H1 (cell line): ENCODE measurements at regions not wholly inside any gene's neighbourhood (a gene's known extent, or its start where the extent isn't known, plus 50 kb on each side); places are given as distances from the start of the nearest gene placed in this dataset.

Source experiments
- CTCF ChIA-PET: fragments of 300-600 bp; sonication (Branson Sonifier 250); formaldehyde crosslinking; loops from one replicate; lab custom pipeline; 2021; ENCODE audit not compliant: partially characterized antibody; lab: Charles Lee
- POLR2A ChIA-PET: fragments of 300-600 bp; sonication (Branson Sonifier 250); formaldehyde crosslinking; loops from one replicate; lab custom pipeline; 2021; ENCODE audit warnings: inconsistent platforms; ENCODE audit not compliant: partially characterized antibody; lab: Charles Lee
- DNase-seq, 2 experiments: peaks; one replicate each; pipeline versions ENCODE4 v3.0.0 to v3.0.0-alpha.2; 2010 to 2022; ENCODE audit warnings: low spot score in 2 of 2, low read depth in 1 of 2, mixed read lengths in 1 of 2
- FAIRE-seq: peaks from 2 replicates; lab custom pipeline; 2011; peaks lifted over from hg19 to GRCh38; lab: Jason Lieb, UNC
- H2AFZ ChIP-seq: 2 replicates; pipeline ENCODE4 v1.8.1; 2012; ENCODE audit warnings: low read length, inconsistent platforms
- H2AK5ac ChIP-seq: 2 replicates; pipeline ENCODE4 v1.6.1; 2013; ENCODE audit warnings: low read depth, low read length
- H2BK120ac ChIP-seq: replicated peaks from 2 replicates; pipeline ENCODE3; 2013; ENCODE audit warnings: low read depth, low read length, inconsistent platforms
- H2BK12ac ChIP-seq: 2 replicates; pipeline ENCODE4 v1.6.1; 2013; ENCODE audit warnings: low read depth, low read length
- H2BK15ac ChIP-seq: 2 replicates; pipeline ENCODE4 v1.6.1; 2013; ENCODE audit warnings: low read length
- H2BK20ac ChIP-seq: 2 replicates; pipeline ENCODE4 v1.6.1; 2013; ENCODE audit warnings: low read length
- H2BK5ac ChIP-seq: 2 replicates; pipeline ENCODE4 v1.6.1; 2013; ENCODE audit warnings: low read depth, low read length
- H3K14ac ChIP-seq: 2 replicates; pipeline ENCODE4 v1.6.1; 2013; ENCODE audit warnings: inconsistent platforms; ENCODE audit not compliant: insufficient read length
- H3K18ac ChIP-seq: 2 replicates; pipeline ENCODE4 v1.6.1; 2013; ENCODE audit warnings: low read length; ENCODE audit errors: extremely low read depth
- H3K23ac ChIP-seq: 2 replicates; pipeline ENCODE4 v1.6.1; 2013; ENCODE audit warnings: inconsistent platforms; ENCODE audit not compliant: insufficient read length
- H3K23me2 ChIP-seq: 2 replicates; pipeline ENCODE4 v1.6.1; 2013; ENCODE audit warnings: low read depth, low read length
- H3K27ac ChIP-seq: 2 replicates; pipeline ENCODE4 v1.6.1; 2011; ENCODE audit warnings: low read depth, low read length, inconsistent platforms
- H3K27me3 ChIP-seq, 4 experiments: replicated peaks in 1 of 4; 1 replicate in 1 of 4; 2 replicates in 3 of 4; pipeline versions ENCODE4 v1.6.1 to v1.8.1; 2011 to 2013; ENCODE audit warnings: low read length in 3 of 4, mild to moderate bottlenecking in 3 of 4, inconsistent platforms in 2 of 4, mixed read lengths in 2 of 4, moderate library complexity in 1 of 4; ENCODE audit not compliant: control insufficient read depth in 3 of 4, insufficient read depth in 3 of 4; ENCODE audit errors: extremely low read depth in 1 of 4
- H3K36me3 ChIP-seq, 4 experiments: 2 replicates each; pipeline versions ENCODE4 v1.6.1 to v1.8.1; 2011 to 2013; ENCODE audit warnings: mild to moderate bottlenecking in 4 of 4, low read length in 3 of 4, moderate library complexity in 2 of 4, control low read depth in 1 of 4, inconsistent platforms in 1 of 4; ENCODE audit not compliant: insufficient read depth in 4 of 4, control insufficient read depth in 2 of 4
- H3K4ac ChIP-seq: replicated peaks from 2 replicates; pipeline ENCODE3; 2013; ENCODE audit warnings: low read length, low read depth, mixed read lengths, inconsistent platforms; ENCODE audit not compliant: insufficient read length
- H3K4me1 ChIP-seq, 4 experiments: replicated peaks in 1 of 4; 1 replicate in 1 of 4; 2 replicates in 3 of 4; pipeline versions ENCODE4 v1.6.1 to v1.8.1; 2011 to 2013; ENCODE audit warnings: low read length in 3 of 4, inconsistent platforms in 2 of 4, mixed read lengths in 1 of 4; ENCODE audit not compliant: insufficient read depth in 4 of 4, control insufficient read depth in 3 of 4
- H3K4me2 ChIP-seq, 2 experiments: 2 replicates each; pipeline versions ENCODE4 v1.6.1 to v1.8.1; 2011 to 2013; ENCODE audit warnings: low read depth in 2 of 2, low read length in 2 of 2, control low read depth in 1 of 2, inconsistent platforms in 1 of 2, mild to moderate bottlenecking in 1 of 2; ENCODE audit not compliant: insufficient read depth in 1 of 2
- H3K4me3 ChIP-seq, 4 experiments: fragments of 200-600, 300-600 bp in 1 of 4; sonication (generic), shearing (Covaris generic), sonication (Bioruptor Twin) in 1 of 4; 2 replicates each; pipeline versions ENCODE4 v1.5.1 to v1.8.1; 2011 to 2016; ENCODE audit warnings: low read length in 4 of 4, low read depth in 3 of 4, control low read depth in 2 of 4, inconsistent platforms in 2 of 4, mild to moderate bottlenecking in 2 of 4, mixed read lengths in 1 of 4, moderate library complexity in 1 of 4; ENCODE audit not compliant: insufficient read depth in 2 of 4; ENCODE audit errors: extremely low read depth in 1 of 4
- H3K56ac ChIP-seq: replicated peaks from 2 replicates; pipeline ENCODE3; 2013; ENCODE audit warnings: low read depth, mild to moderate bottlenecking, mixed read lengths, low read length, inconsistent platforms; ENCODE audit not compliant: insufficient read length
- H3K79me1 ChIP-seq: 2 replicates; pipeline ENCODE4 v1.6.1; 2013; ENCODE audit warnings: low read depth, low read length, control low read depth
- H3K79me2 ChIP-seq, 2 experiments: 2 replicates each; pipeline versions ENCODE4 v1.6.1 to v1.8.1; 2012 to 2013; ENCODE audit warnings: low read length in 2 of 2, mild to moderate bottlenecking in 2 of 2, inconsistent platforms in 1 of 2; ENCODE audit not compliant: insufficient read depth in 2 of 2, control insufficient read depth in 1 of 2
- H3K9ac ChIP-seq, 4 experiments: replicated peaks in 1 of 4; 1 replicate in 1 of 4; 2 replicates in 3 of 4; pipeline versions ENCODE4 v1.6.1 to v1.8.1; 2011 to 2013; ENCODE audit warnings: low read depth in 3 of 4, low read length in 3 of 4, control low read depth in 2 of 4, mild to moderate bottlenecking in 2 of 4, moderate library complexity in 2 of 4, inconsistent platforms in 1 of 4; ENCODE audit errors: extremely low read depth in 1 of 4
- H3K9me3 ChIP-seq, 2 experiments: 2 replicates each; pipeline versions ENCODE4 v1.6.1 to v1.8.1; 2012 to 2013; ENCODE audit warnings: mild to moderate bottlenecking in 2 of 2, moderate library complexity in 2 of 2, control low read depth in 1 of 2, inconsistent platforms in 1 of 2, low read depth in 1 of 2, low read length in 1 of 2, mixed read lengths in 1 of 2; ENCODE audit not compliant: insufficient read depth in 2 of 2
- H4K20me1 ChIP-seq, 2 experiments: replicated peaks in 1 of 2; 2 replicates each; pipeline versions ENCODE3 to v1.8.1; 2011 to 2013; ENCODE audit warnings: inconsistent platforms in 2 of 2, low read length in 2 of 2, mild to moderate bottlenecking in 1 of 2; ENCODE audit not compliant: insufficient read depth in 2 of 2, control insufficient read depth in 1 of 2
- H4K5ac ChIP-seq: 2 replicates; pipeline ENCODE4 v1.6.1; 2013; ENCODE audit warnings: low read length, low read depth, mixed read lengths, inconsistent platforms; ENCODE audit not compliant: insufficient read length
- H4K8ac ChIP-seq: 2 replicates; pipeline ENCODE4 v1.8.0; 2013; ENCODE audit warnings: mild to moderate bottlenecking, moderate library complexity, low read length, inconsistent platforms; ENCODE audit not compliant: insufficient read depth; ENCODE audit errors: extremely low read depth
- H4K91ac ChIP-seq: replicated peaks from 2 replicates; pipeline ENCODE3; 2013; ENCODE audit warnings: low read length, mixed read lengths, inconsistent platforms; ENCODE audit not compliant: insufficient read length
- BACH1 ChIP-seq: IDR thresholded peaks from 2 replicates; pipeline ENCODE4 v1.6.1; 2012; ENCODE audit warnings: low read length, improper control_type of control experiment
- BCL11A ChIP-seq, 2 experiments: IDR thresholded peaks; one replicate each; pipeline ENCODE4 v1.6.1; 2011; ENCODE audit warnings: low read depth in 2 of 2, low read length in 2 of 2, mild to moderate bottlenecking in 2 of 2
- CHD1 ChIP-seq: IDR thresholded peaks from 2 replicates; pipeline ENCODE4 v1.6.1; 2012; ENCODE audit warnings: low read depth, low read length, improper control_type of control experiment
- NRF1 ChIP-seq: IDR thresholded peaks from 2 replicates; pipeline ENCODE4 v1.6.1; 2011; ENCODE audit warnings: mild to moderate bottlenecking, low read depth, low read length, improper control_type of control experiment
- POU5F1 ChIP-seq: IDR thresholded peaks from 2 replicates; pipeline ENCODE4 v1.6.1; 2011; ENCODE audit warnings: low read depth, mild to moderate bottlenecking, low read length, moderate library complexity
- SP2 ChIP-seq: IDR thresholded peaks from 2 replicates; pipeline ENCODE4 v1.6.1; 2012; ENCODE audit warnings: mild to moderate bottlenecking, low read length, inconsistent platforms
- SUZ12 ChIP-seq: fragments of 200-600 bp; sonication (generic); IDR thresholded peaks from 2 replicates; pipeline ENCODE4 v1.6.1; 2012; ENCODE audit warnings: mild to moderate bottlenecking, inconsistent platforms, low read length, moderate library complexity, mixed read lengths
- TBP ChIP-seq: IDR thresholded peaks from 2 replicates; pipeline ENCODE4 v1.6.1; 2011; ENCODE audit warnings: low read depth, low read length, improper control_type of control experiment
- WGBS, 2 experiments: shearing (Covaris generic) in 1 of 2; methylation state at CpG; one replicate each; pipeline versions ENCODE4 v1.1.6 to v1.1.7; 2013 to 2015; ENCODE audit warnings: low lambda C conversion rate in 2 of 2, mixed read lengths in 2 of 2, inconsistent platforms in 1 of 2, low coverage in 1 of 2, missing lambda C conversion rate in 1 of 2; ENCODE audit not compliant: insufficient replicate concordance in 2 of 2, insufficient coverage in 1 of 2, insufficient read length in 1 of 2; ENCODE audit errors: extremely low coverage in 1 of 2, missing lambda C conversion rate in 1 of 2; 5-methylcytosine and 5-hydroxymethylcytosine counted together
- TF ChIP-seq, protein P1 (sequence below): IDR thresholded peaks from 2 replicates; pipeline ENCODE4 v1.6.1; 2012; ENCODE audit warnings: low read length, inconsistent platforms

DNA sequence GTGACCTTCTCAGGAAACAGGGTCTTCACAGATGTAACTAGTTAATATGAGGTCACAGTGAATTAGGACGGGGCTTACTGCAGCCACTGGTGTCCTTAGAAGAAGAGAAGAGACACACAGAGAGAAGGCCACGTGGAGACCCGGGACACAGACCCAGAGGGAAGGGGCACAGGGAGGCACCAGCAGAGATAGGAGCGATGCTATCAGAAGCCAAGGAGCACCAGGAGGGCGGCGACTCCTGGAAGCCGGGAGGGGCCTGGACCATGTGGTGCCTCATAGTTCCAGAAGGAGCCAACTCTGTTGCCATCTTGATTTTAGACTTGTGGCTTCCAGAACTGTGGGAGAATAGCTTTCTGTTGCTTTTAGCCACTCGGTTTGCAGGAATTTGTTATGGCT is 505.9 kb downstream of the TCERG1L start:
- Histone ChIP-seq H4K8ac (no peak overlapping the region), H3K4ac (no peak overlapping the region), H2BK120ac (no peak overlapping the region), H3K4me1 (peaks cover 0 to 8% (median 6%) of the 10 kb centered on the region in 4 experiments; a peak in 4 of 7 replicates), H3K9me3 (no peaks in the 10 kb centered on the region), H3K23ac (no peak overlapping the region), H3K4me2 (no peak overlapping the region), H3K14ac (no peak overlapping the region), H2BK15ac (no peak overlapping the region), H2BK12ac (no peak overlapping the region), H3K9ac (no peak overlapping the region), H4K20me1 (no peaks in the 10 kb centered on the region), H3K56ac (no peak overlapping the region), H2AFZ (no peak overlapping the region), H4K91ac (no peak overlapping the region), H2AK5ac (no peak overlapping the region), H3K79me2 (no peaks in the 10 kb centered on the region), H3K4me3 (no peak overlapping the region), H3K36me3 (no peaks in the 10 kb centered on the region), H3K23me2 (no peaks in the 10 kb centered on the region), H3K18ac (no peak overlapping the region), H3K79me1 (no peaks in the 10 kb centered on the region), H2BK20ac (no peak overlapping the region), H4K5ac (no peak overlapping the region), H2BK5ac (no peak overlapping the region), H3K27ac (no peak overlapping the region), H3K27me3 (no peaks in the 10 kb centered on the region)
- ChIA-PET CTCF (no interaction called here), POLR2A (no interaction called here)
- TF ChIP-seq NRF1 (no peak), SP2 (no peak), CHD1 (no peak), BACH1 (no peak), POU5F1 (no peak), TBP (no peak), BCL11A (IDR thresholded peaks at IDR 0.05; ENCODE audit: low read depth in 2 of 2, low read length in 2 of 2) (no peak), SUZ12 (no peak)
- TF ChIP-seq, protein P1, sequence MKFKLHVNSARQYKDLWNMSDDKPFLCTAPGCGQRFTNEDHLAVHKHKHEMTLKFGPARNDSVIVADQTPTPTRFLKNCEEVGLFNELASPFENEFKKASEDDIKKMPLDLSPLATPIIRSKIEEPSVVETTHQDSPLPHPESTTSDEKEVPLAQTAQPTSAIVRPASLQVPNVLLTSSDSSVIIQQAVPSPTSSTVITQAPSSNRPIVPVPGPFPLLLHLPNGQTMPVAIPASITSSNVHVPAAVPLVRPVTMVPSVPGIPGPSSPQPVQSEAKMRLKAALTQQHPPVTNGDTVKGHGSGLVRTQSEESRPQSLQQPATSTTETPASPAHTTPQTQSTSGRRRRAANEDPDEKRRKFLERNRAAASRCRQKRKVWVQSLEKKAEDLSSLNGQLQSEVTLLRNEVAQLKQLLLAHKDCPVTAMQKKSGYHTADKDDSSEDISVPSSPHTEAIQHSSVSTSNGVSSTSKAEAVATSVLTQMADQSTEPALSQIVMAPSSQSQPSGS = no peak
- no peak for FAIRE-seq
- WGBS, 2 experiments = 87% methylated on average over 8 of the region's 8 CpGs; no CpG with 5 or more reads in 1 of the 2 experiments
- no peak for DNase-seq
